ENCODE measurements at regions not wholly inside any gene's neighbourhood (a gene's known extent, or its start where the extent isn't known, plus 50 kb on each side); places are given as distances from the start of the nearest gene placed in this dataset.
"Not testable (repeated sequence)": the region's sequence is repeated elsewhere in the genome, so short reads cannot be mapped to it uniquely, and the experiment has no call there.

- DNase-seq: no peak
- ATAC-seq: no peak
- intact Hi-C loops (cut with micrococcal nuclease): no loop called here
Measured at GRCh38 chr10:53667063-53667462, 894.5 kb upstream of the MBL2 start.

- no peak for ATAC-seq
- no peak for DNase-seq
- intact Hi-C loops (cut with micrococcal nuclease): no loop called here
Measured at GRCh38 chr10:53664282-53665019, 891.9 kb upstream of the MBL2 start.

- ATAC-seq: no peak
- intact Hi-C loops (cut with micrococcal nuclease): no loop called here
- DNase-seq: no peak
Measured at GRCh38 chr10:53650794-53651193, 878.2 kb upstream of the MBL2 start.

GRCh38 chr10:53647221-53647620, 874.6 kb upstream of the MBL2 start:
- DNase-seq; intact Hi-C loops (cut with micrococcal nuclease); ATAC-seq: not testable (repeated sequence)

GRCh38 chr10:53646525-53646924, 873.9 kb upstream of the MBL2 start:
- no peak for ATAC-seq
- intact Hi-C loops (cut with micrococcal nuclease): no loop called here
- DNase-seq: no peak

GRCh38 chr10:53645951-53646350, 873.4 kb upstream of the MBL2 start:
- ATAC-seq (no peak), DNase-seq (no peak)
- intact Hi-C loops (cut with micrococcal nuclease): no loop called here

- intact Hi-C loops (cut with micrococcal nuclease): no loop called here
- ATAC-seq (no peak), DNase-seq (no peak)
Measured at GRCh38 chr10:53638006-53638405, 865.4 kb upstream of the MBL2 start.

- DNase-seq (no peak), ATAC-seq (no peak)
- intact Hi-C loops (cut with micrococcal nuclease): no loop called here
Measured at GRCh38 chr10:53624722-53625121, 852.1 kb upstream of the MBL2 start.

GRCh38 chr10:53622201-53622600, 849.6 kb upstream of the MBL2 start:
- no peak for ATAC-seq
- intact Hi-C loops (cut with micrococcal nuclease): no loop called here
- DNase-seq: no peak

- intact Hi-C loops (cut with micrococcal nuclease): no loop called here
- ATAC-seq (no peak), DNase-seq (no peak)
Measured at GRCh38 chr10:53619671-53620070, 847.1 kb upstream of the MBL2 start.

- intact Hi-C loops (cut with micrococcal nuclease): no loop called here
- no peak for DNase-seq
- ATAC-seq: no peak
Measured at GRCh38 chr10:53607691-53608090, 835.1 kb upstream of the MBL2 start.

- intact Hi-C loops (cut with micrococcal nuclease): no loop called here
- no peak for DNase-seq
- ATAC-seq: no peak
Measured at GRCh38 chr10:53606981-53607380, 834.4 kb upstream of the MBL2 start.

- intact Hi-C loops (cut with micrococcal nuclease): no loop called here
- no peak for ATAC-seq
- DNase-seq: no peak
Measured at GRCh38 chr10:53601260-53601875, 828.8 kb upstream of the MBL2 start.

- ATAC-seq (no peak), DNase-seq (no peak)
- intact Hi-C loops (cut with micrococcal nuclease): no loop called here
Measured at GRCh38 chr10:53598914-53599313, 826.3 kb upstream of the MBL2 start.

GRCh38 chr10:53597835-53598251, 825.3 kb upstream of the MBL2 start:
- no peak for DNase-seq
- intact Hi-C loops (cut with micrococcal nuclease): no loop called here
- ATAC-seq: no peak

- intact Hi-C loops (cut with micrococcal nuclease): no loop called here
- ATAC-seq (no peak), DNase-seq (no peak)
Measured at GRCh38 chr10:53580465-53580864, 807.9 kb upstream of the MBL2 start.

GRCh38 chr10:53579773-53580172, 807.2 kb upstream of the MBL2 start:
- no peak for DNase-seq
- intact Hi-C loops (cut with micrococcal nuclease): no loop called here
- no peak for ATAC-seq

GRCh38 chr10:53574024-53574423, 801.4 kb upstream of the MBL2 start:
- no peak for ATAC-seq
- intact Hi-C loops (cut with micrococcal nuclease): no loop called here

GRCh38 chr10:53573498-53573897, 800.9 kb upstream of the MBL2 start:
- intact Hi-C loops (cut with micrococcal nuclease): no loop called here
- ATAC-seq (no peak), DNase-seq (no peak)

More at GRCh38 chr10:53574024-53574423, 801.4 kb upstream of the MBL2 start:
- DNase-seq: no peak

- DNase-seq (no peak), ATAC-seq (no peak)
- intact Hi-C loops (cut with micrococcal nuclease): no loop called here
Measured at GRCh38 chr10:53572799-53573198, 800.2 kb upstream of the MBL2 start.

- ATAC-seq: no peak
- no peak for DNase-seq
Measured at GRCh38 chr10:53570221-53570620, 797.6 kb upstream of the MBL2 start.

More at GRCh38 chr10:53570221-53570620, 797.6 kb upstream of the MBL2 start:
- intact Hi-C loops (cut with micrococcal nuclease): no loop called here
